IPS DF 4.7 (cell line): ENCODE measurements at regions not wholly inside any gene's neighbourhood (a gene's known extent, or its start where the extent isn't known, plus 50 kb on each side); places are given as distances from the start of the nearest gene placed in this dataset.

Experiments used
- DNase-seq: peaks from one replicate; pipeline ENCODE4 v3.0.0-alpha.2; 2013; ENCODE audit warnings: low spot score; ENCODE audit errors: extremely low read depth

- no peak for DNase-seq
These were observed 215.1 kb upstream of the SALL3 start for GRCh38 chr18:78764544-78764943.

GRCh38 chr18:78765142-78765541 is 214.5 kb upstream of the SALL3 start:
- DNase-seq = no peak

GRCh38 chr18:78765637-78766281 is 213.9 kb upstream of the SALL3 start:
- no peak for DNase-seq

DNA sequence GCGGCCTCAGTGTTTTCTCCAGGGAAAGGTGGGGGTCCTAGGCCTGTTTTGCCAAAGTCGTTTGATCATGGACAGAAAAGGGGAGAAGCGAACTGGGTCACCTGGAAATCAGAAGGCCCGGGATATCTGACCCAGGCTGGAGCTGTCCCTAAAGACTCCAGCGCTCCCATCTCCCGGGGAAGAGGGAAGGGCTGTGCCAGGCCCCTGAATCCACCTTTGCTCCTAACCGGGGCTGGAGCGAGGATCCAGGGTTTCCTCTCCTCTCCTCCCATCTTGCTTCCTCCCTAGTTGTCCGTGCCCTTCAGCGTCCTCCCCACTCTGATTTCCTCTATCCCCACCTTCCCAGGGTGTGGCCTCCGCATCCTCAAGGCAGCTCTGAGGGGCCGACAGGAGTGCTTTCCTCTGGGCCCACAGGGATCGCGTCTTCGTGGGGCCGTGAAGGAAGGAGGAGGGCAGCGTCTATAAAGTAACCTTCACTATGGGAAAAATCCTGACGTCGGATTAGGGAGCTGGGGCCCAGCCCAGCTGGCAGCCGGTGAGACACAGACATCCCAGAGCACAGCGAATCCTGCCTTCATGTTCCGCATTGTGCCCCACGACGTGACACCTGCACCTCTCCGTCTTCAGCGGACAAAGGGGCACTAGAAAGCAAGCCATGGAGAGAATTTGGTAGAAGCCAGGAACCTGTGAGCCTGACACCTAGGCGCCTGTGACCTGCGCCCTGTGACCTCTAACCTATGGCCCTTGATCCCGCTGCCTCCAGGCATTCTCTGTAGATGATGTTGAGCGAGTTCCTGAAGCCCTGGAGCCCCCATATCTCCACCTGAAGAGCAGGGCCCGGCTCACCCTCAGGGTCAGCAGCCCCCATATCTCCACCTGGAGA is 212.7 kb upstream of the SALL3 start:
- DNase-seq = no peak

DNA sequence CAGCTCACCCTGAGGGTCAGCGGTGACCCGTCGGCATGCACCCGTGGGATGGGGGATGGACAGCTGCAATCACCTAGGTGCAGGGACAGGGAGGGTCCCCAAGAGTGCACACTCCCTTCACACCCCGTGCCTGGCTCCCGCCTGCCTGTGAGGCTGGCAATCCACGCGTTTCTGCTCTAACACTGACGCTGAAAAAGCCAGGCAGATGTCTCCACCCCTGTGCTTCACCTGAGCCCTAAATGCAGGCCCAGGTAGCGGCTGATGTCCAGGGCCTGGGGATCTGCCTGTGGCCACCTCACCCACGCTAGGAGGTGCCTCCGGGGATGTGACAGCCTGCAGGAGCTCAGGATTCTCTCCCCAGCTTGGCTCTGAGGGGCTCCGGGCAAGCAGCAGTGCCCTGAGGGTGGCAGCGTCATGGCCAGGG is 212.0 kb upstream of the SALL3 start:
- DNase-seq = no peak

GRCh38 chr18:78768221-78768620 is 211.4 kb upstream of the SALL3 start:
- DNase-seq = no peak

DNA sequence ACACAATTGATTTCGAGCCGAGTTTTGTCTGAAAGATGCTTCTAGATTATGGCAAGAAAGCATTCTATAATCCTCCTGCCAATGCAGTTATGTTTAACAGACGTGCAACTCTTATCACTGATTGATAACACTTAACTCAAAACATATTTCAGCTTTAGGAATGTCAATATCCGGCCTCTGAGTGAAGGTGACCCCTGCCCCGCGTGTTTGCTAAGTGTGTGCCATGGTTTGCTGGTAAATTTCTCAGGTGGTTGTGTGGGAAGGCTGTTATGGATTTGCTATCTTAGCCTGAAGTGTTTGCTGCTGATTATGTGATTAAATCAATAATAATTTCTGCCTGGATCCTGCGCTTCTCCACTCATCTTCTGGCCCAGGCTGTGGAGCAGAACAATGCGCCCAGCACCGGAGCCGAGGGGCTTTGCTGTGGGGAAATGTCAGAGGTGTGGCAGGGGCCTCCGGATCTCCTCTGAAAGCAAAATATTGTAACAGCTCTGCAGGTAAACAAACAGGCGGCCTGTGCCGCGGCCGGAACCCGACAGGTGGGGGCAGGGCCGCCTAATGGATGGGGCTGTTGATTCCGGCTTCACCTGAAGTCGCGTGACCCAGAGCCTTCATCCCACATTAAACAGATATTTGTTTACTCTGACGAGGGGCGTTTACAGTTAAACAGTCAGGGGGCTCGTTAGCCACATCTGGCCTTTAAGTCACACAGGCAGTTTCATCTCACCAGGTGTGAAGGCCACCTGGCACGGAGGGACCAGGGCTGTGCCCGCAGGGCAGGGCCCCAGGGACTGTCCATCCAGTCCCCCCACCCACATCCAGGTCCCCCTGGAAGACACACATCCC is 210.7 kb upstream of the SALL3 start:
- no peak for DNase-seq

DNA sequence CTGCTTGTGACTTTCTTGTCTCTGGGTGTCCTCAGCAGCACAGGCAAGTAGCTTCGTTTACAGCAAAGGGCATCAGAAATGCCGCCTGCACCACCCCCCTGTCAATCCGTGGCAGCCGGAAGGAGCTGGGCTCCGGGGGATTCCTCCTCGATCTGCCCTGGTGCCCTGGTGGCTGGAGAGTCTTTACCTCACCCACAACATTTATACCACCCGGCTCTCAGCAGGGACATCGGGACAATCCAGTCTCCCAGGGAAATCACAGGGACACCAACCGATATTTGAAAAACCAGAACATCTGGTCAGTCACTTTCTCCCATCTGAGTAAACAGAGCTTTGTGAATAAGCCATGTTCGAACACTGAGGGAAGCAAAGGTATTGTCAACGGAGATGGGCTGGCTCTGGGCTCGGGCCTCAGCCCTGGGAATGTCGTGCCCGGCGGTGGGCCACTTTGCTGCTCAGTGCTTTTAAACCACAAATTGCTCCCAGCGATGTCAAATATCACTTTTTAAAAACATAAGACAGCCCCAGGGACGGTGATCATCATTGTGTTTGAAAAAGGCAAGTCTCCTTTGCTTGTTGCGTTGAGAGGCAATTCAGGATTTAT is 210.0 kb upstream of the SALL3 start:
- no peak for DNase-seq

GRCh38 chr18:78770139-78770822 is 209.3 kb upstream of the SALL3 start:
- no peak for DNase-seq

DNA sequence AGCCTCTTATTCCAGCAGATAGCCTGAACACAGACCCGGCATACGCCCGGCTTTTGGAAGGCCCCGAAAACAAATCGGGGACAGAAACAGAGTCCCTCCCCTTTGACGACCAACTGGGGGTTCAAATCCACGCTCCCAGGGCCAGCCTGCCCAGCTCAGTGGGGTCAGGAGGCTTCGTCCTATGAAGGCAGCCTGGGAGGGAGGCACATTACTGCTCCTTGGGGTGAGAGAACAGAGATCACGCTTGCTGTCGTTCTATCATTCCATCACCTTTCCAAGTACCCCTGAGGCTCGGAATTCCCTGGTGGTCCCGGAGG is 208.8 kb upstream of the SALL3 start:
- DNase-seq = no peak

DNA sequence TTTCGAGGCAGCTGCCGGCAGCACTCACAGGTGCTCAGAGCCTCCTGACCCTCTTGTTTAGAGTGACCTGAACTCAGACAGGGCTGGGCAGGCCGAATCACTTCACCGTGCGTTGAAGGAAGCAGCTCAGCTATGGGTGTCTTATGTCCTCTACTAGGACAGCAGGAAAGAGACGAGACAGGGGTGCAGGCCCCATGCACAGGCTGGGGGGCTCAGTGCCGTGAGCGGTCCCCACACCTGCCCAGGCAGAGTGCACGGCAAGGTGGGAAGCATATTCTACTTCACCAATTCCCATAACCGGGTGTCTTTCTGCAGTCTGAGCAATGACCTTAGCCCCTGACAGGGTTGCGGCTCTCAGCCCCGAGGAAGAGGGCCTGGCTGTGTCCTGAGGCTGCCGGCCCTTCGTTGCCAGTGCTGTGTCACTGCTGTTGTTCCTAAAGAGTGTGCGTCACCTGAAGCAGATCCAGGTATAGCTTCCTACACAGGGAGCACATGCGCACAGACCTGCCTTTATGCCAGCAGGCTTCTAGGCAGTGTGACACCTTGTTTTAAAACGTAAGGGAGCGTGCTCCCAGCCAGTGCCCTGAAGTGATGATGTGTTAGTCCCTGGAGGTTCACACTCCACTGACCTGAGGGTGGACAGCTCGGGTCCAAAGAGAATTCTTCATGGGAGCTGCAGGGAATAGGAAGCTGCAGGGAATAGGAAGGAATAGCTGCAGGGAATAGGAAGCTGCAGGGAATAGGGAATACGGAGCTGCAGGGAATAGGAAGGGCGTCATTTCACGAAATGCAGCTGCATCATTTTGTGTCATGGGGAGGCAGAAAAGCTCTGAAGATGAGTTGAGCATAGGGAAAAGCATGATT is 207.9 kb upstream of the SALL3 start:
- no peak for DNase-seq

- DNase-seq = no peak
These were observed 207.0 kb upstream of the SALL3 start for GRCh38 chr18:78772360-78773302.

GRCh38 chr18:78773303-78773755 is 206.3 kb upstream of the SALL3 start:
- DNase-seq = no peak

DNA sequence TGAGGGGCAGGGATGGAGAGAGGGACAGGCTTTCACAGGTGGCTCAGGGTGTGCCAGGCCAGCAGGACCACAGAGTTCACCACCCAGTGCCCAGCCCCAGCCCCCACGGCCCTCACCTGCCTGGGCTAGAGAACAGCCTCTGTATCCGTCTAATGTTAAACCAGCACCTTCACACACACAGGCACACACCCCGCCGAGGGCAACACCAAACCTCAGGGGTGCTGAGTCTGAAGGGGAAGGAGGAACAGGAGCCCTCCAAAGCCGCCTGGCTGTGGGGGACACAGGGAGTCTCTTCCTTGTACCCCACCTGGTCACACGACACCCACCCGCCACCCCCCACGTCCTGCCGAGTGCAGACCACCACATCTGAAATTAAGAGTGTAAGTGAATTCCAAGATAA is 205.8 kb upstream of the SALL3 start:
- DNase-seq = no peak

DNA sequence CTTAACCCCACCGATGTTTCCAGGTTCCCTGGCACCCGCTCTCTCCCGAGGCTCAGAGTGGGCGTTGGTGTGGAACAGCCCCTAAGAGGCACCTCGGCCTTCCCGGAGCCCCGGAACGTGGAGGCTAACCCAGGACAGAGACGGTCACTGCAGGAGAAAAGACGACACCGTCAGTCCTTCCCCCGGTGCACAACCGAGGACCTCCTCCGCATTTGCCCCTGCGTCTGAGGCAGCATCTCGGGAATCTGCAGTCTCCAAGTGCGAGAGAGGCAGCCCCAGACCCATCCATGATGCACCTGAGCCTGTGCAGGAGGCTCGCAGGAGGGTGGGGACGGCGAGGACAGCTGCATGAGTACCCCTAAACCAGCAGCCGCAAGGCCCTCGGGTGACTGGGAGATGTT is 204.9 kb upstream of the SALL3 start:
- DNase-seq = no peak

DNA sequence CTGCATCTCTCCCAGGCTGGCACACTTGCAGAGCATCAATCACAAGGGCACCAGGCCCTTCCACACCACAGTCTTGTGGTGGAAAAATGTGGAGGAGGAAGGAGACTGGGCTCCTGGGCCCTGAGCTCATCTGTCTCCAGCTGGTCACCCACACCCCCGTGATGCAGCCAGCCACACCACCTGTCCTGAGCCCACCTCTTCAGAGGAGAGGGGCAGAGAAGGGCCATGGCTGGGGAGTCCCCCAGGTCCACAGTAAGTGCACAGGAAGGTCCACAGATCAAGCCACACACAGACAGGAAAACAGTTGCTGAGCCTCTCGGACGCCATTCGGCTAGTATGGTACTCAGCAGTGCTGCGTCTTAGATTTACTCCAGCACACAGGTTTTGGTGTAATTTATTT is 203.5 kb upstream of the SALL3 start:
- no peak for DNase-seq

DNA sequence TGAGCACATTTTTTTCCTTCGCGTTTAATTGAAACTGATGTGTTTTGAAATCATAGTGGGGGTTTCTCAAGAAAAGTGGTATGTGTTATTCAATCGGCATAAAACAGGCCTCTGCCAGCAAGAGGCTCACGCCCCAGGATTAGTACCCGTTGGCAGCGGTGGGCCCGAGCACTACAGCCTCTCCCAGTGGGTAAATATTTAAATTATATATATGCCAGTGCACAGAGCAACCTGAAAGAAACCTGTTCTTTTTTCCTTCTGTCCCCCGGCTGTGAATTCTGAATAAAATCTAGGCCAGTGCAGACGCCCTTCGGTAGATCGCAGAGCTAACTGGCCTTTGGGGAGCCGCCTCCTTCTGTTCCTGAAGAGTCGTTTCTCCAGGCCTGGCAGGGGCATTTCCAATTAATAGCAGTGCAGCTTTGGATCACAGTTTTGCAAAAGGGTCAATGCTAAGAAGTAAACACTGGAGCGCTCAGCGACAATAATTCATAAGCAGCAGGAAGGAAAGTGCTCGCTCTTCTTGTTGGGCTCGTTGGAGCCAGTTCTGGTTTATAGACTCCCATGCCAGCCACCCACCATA is 202.8 kb upstream of the SALL3 start:
- no peak for DNase-seq

DNA sequence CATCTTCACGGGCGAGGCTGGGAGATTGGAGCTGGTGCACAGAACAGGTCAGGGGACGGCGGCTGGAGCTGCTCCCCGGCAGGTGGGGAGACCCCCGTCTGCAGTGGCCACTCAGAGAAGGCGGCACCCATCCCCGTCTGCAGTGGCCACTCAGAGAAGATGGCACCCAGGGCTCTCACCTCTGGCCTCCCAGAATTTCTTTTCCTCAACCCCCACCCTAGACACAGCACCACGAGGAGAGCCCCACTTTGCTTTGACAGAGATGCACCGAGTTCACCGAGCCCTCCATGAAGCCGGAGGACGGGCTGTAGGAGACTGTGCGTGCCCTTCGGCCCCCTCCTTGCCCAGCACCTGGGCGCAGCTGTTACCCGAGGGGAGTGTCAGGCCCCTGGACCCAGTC is 201.6 kb upstream of the SALL3 start:
- DNase-seq = no peak

DNA sequence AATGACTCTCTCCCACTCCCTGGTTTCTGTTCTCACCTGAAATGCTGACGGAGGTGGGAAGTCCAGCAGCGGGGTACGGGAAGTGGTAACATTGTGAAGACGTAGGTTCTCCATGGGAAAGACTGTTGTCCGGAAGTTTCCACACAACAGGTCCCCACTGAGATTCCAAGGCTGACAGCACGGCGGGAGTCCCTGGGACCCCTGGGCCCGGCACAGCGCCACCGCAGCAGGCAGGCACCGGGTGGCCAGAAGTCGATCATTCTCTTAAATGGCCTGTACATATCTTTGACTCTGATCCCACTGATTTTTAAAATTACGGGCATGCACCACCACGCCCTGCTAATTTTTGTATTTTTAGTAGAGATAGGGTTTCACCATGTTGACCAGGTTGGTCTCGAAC is 201.0 kb upstream of the SALL3 start:
- no peak for DNase-seq
